ENCODE measurements at regions not wholly inside any gene's neighbourhood (a gene's known extent, or its start where the extent isn't known, plus 50 kb on each side); places are given as distances from the start of the nearest gene placed in this dataset.

DNA sequence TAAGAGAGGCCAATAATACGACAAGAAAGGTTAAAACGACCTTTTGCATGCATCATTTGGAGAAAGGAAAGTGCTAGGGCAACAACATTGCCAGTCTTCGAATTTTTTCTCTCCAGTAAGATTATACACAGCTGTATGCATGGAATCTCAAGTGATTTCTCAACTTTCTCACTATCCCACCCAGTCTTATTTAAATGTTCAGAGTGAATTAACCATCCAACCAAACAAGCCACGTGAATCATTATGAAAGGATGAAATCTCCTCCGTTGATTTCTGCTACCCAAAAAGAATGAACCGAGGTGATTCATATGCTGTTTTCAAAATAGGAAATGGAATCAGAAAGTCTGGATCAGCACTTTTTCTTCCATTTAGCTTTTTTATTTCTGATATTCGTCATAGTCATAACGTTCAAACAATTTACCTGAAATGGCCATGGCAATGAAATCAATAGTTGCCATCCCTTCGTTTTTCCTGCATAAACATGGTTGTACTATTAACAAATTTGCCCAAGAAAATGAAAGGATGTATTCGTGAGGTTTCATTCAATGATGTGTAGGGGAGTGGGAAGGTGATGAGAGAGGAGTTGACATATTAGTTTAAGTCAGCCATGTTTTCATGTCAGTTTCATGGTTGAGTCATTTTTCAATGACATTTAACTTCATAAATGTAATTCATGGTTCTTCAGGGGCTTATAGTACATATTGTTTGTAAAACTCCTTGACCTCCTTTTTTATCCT, 170.9 kb upstream of the WWC1 start:
- Histone ChIP-seq H3K4me3 (replicated peaks in 1 of 3) (no peak overlapping the region), H3K27me3 (no peaks in the 10 kb centered on the region), H3K9me3 (no peaks in the 10 kb centered on the region), H3K4me1 (no peaks in the 10 kb centered on the region), H3K36me3 (no peaks in the 10 kb centered on the region), H3K27ac (no peak overlapping the region)
- intact Hi-C loops (cut with DNase I): no loop called here
- DNase-seq: no peak
- 77% methylated on average over 10 of the region's 10 CpGs for WGBS, 2 donors
- TF ChIP-seq POLR2A (IDR thresholded peaks at IDR 0.05): no peak
- TF ChIP-seq, protein P1, sequence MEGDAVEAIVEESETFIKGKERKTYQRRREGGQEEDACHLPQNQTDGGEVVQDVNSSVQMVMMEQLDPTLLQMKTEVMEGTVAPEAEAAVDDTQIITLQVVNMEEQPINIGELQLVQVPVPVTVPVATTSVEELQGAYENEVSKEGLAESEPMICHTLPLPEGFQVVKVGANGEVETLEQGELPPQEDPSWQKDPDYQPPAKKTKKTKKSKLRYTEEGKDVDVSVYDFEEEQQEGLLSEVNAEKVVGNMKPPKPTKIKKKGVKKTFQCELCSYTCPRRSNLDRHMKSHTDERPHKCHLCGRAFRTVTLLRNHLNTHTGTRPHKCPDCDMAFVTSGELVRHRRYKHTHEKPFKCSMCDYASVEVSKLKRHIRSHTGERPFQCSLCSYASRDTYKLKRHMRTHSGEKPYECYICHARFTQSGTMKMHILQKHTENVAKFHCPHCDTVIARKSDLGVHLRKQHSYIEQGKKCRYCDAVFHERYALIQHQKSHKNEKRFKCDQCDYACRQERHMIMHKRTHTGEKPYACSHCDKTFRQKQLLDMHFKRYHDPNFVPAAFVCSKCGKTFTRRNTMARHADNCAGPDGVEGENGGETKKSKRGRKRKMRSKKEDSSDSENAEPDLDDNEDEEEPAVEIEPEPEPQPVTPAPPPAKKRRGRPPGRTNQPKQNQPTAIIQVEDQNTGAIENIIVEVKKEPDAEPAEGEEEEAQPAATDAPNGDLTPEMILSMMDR (IDR thresholded peaks at IDR 0.05): no peak

DNA sequence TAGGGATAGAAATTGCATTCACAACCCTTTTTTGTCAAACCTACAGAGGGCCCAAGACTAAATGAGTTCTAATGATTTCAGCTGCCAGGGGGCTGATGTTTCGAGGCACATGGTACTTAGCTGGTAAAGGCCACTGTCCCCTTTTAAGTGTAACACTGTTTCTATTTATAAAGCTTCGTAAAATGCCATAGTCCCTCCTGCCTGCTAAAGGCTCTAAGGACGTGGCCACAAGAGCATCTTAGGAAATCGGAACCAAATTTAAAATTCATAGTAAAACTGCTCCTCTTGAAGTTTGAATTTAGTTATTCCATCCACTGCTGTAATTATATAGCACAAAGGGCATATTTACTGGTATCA, 170.3 kb upstream of the WWC1 start:
- TF ChIP-seq, protein P1 (IDR thresholded peaks at IDR 0.05): no peak
- TF ChIP-seq POLR2A (IDR thresholded peaks at IDR 0.05): no peak
- H3K27ac ChIP-seq: no peak overlapping the region
- H3K36me3 ChIP-seq: no peaks in the 10 kb centered on the region
- H3K27me3 ChIP-seq: no peaks in the 10 kb centered on the region
- intact Hi-C loops (cut with DNase I): no loop called here
- no peak for DNase-seq
- no peaks in the 10 kb centered on the region for H3K9me3 ChIP-seq
- WGBS, 2 donors: 88 to 95% methylated on average over 4 of the region's 4 CpGs
- H3K4me3 ChIP-seq (replicated peaks in 1 of 3): no peak overlapping the region
- no peaks in the 10 kb centered on the region for H3K4me1 ChIP-seq

DNA sequence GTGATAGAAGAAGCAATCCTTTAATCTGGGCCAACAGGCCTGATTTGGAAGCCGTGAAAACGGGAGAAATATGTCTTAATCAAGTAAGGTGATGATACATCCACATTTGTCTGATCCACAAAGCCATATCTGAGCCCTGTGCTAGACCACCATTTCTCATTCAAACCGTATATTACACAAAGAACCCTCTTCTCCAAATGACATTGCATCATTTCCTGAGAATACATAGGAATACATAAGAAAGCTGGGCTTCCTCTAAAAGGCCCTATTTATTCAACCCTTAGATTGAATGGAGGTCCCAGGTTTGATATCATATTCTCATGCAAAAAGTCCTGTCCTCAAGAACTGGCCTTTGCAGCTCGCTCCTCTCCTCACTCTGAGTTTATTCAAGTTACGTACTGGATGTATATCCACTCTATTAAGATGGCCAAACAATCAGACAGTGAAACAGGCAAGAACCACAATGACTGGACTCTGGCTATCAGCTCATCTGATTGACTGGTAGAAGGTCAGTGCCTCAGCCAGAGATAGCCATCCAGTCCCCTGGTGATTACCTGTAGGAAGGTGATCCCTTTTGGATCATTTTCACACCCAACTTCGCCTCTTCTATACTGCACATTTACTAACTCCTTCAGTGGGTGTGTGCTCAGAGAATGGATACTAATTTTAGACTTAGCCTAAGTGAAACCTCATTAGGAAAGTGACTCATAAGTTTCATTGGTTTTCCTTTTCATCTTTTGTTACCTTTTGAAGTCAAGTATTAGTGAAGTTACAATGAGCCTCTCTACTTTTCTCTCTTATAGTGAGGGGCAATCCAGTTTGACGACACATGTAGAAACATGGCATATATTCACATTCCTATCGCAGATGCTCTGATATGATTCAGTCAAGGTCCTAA, 167.6 kb upstream of the WWC1 start:
- TF ChIP-seq, protein P1 (IDR thresholded peaks at IDR 0.05): no peak
- no peak for TF ChIP-seq POLR2A (IDR thresholded peaks at IDR 0.05)
- Histone ChIP-seq H3K9me3 (no peaks in the 10 kb centered on the region), H3K27ac (no peak overlapping the region), H3K36me3 (no peaks in the 10 kb centered on the region), H3K4me3 (replicated peaks in 1 of 3) (no peak overlapping the region), H3K4me1 (no peaks in the 10 kb centered on the region), H3K27me3 (no peaks in the 10 kb centered on the region)
- intact Hi-C loops (cut with DNase I): no loop called here
- 85 to 96% methylated on average over 8 of the region's 8 CpGs for WGBS, 2 donors
- DNase-seq: no peak

DNA sequence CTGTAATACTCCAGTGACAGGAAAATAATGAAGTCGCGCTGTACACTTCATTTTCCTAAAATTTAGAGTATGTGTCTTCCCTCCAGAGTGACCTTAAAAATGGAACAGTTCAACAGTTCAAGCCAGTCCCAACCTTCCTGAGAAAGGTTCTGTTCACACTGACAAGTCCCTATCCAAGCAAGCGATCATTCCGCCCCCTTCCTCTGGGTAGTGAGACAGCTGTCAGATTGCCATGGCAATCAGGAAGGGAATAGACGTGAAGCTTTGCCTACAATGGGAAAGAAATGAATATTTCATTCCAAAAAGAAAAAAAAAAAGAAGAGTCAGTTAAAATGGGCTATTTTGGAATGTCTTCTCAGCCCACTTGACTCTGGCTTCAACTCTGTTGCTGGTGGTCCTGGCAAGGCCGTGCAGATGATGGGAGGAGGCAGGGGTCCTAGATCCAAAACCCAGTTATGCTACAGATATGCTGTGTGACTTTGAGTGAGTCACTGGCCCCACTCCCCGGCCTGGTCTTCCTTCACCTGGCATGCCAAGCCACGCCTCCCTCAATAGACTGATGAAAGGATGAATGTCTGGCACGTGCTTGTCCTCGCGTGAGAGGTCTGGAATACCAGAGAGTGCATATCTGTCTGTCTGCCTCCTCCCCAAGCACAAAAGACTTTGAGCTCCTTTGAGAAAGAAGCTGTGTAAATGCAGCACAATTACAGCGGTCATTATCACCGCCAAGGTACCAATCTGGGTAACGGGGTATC, 165.8 kb upstream of the WWC1 start:
- Histone ChIP-seq H3K9me3 (no peaks in the 10 kb centered on the region), H3K4me1 (no peaks in the 10 kb centered on the region), H3K27me3 (no peaks in the 10 kb centered on the region), H3K4me3 (replicated peaks in 1 of 3) (no peak overlapping the region), H3K36me3 (no peaks in the 10 kb centered on the region), H3K27ac (no peak overlapping the region)
- intact Hi-C loops (cut with DNase I): no loop called here
- DNase-seq: no peak
- no peak for TF ChIP-seq POLR2A (IDR thresholded peaks at IDR 0.05)
- TF ChIP-seq, protein P1 (IDR thresholded peaks at IDR 0.05): no peak
- 91 to 95% methylated on average over 14 of the region's 14 CpGs for WGBS, 2 donors

Data from thyroid gland (tissue), 4 donors.